ENCODE measurements at regions not wholly inside any gene's neighbourhood (a gene's known extent, or its start where the extent isn't known, plus 50 kb on each side); places are given as distances from the start of the nearest gene placed in this dataset.

DNA sequence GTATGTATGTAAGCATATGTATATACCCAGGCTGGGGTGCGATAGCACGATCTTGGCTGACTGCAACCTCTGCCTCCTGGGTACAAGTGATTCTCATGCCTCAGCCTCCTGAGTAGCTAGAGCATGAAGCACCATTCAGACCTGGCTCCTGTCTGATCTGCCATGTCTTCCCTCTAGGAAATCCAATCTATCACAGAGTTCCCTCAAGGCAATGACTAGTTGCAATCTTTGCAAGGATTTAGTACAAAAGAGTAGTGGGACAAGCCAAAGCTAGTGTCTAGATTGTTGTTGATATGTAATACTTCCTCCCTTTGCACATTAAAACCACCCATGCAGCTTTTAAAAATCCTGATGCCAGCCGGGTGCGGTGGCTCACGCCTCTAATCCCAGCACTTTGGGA lies 60.5 kb upstream of the PRKAR2B start:
- no peak for TF ChIP-seq SPI1 (IDR thresholded peaks at IDR 0.05; ENCODE audit: borderline replicate concordance, low read depth)
- no peak for TF ChIP-seq CTCF (IDR thresholded peaks at IDR 0.05; ENCODE audit: insufficient read depth, low read length)
- TF ChIP-seq, protein P1, sequence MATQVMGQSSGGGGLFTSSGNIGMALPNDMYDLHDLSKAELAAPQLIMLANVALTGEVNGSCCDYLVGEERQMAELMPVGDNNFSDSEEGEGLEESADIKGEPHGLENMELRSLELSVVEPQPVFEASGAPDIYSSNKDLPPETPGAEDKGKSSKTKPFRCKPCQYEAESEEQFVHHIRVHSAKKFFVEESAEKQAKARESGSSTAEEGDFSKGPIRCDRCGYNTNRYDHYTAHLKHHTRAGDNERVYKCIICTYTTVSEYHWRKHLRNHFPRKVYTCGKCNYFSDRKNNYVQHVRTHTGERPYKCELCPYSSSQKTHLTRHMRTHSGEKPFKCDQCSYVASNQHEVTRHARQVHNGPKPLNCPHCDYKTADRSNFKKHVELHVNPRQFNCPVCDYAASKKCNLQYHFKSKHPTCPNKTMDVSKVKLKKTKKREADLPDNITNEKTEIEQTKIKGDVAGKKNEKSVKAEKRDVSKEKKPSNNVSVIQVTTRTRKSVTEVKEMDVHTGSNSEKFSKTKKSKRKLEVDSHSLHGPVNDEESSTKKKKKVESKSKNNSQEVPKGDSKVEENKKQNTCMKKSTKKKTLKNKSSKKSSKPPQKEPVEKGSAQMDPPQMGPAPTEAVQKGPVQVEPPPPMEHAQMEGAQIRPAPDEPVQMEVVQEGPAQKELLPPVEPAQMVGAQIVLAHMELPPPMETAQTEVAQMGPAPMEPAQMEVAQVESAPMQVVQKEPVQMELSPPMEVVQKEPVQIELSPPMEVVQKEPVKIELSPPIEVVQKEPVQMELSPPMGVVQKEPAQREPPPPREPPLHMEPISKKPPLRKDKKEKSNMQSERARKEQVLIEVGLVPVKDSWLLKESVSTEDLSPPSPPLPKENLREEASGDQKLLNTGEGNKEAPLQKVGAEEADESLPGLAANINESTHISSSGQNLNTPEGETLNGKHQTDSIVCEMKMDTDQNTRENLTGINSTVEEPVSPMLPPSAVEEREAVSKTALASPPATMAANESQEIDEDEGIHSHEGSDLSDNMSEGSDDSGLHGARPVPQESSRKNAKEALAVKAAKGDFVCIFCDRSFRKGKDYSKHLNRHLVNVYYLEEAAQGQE (IDR thresholded peaks at IDR 0.05; ENCODE audit: insufficient replicate concordance, low read depth): no peak
- no peak for TF ChIP-seq GABPA (IDR thresholded peaks at IDR 0.05; ENCODE audit: low read depth)
- TF ChIP-seq POLR2AphosphoS5 (IDR thresholded peaks at IDR 0.05; ENCODE audit: low read depth): no peak
